ENCODE measurements at regions not wholly inside any gene's neighbourhood (a gene's known extent, or its start where the extent isn't known, plus 50 kb on each side); places are given as distances from the start of the nearest gene placed in this dataset.

GRCh38 chr22:48050836-48051235 is 1288.4 kb downstream of the TBC1D22A start:
- no peak for DNase-seq (ENCODE audit: low read depth)

DNA sequence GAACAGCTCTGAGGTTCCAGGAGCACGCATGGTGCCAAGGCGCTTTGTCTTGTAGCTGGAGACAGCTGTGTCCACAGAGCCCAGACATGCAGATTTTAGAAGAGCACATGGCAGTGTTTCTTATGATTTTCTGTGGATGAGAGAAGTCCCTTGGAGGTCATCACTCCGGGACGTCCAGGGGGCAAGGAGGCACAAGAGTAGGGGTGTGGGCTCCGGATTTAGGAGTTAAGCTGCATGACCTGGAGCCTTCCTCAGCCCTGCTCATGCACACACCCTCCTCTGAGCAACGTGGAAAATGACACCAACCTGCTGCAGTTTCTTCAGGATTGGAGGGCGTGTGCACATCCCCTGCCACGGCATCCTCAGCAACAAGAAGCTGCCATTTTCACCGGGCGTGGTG is 1286.7 kb downstream of the TBC1D22A start:
- no peak for DNase-seq (ENCODE audit: low read depth)

- no peak for DNase-seq (ENCODE audit: low read depth)
Observed at GRCh38 chr22:48047722-48048500, 1285.5 kb downstream of the TBC1D22A start.

- DNase-seq (ENCODE audit: low read depth) = no peak
Observed at GRCh38 chr22:48045369-48045768, 1282.9 kb downstream of the TBC1D22A start.

- no peak for DNase-seq (ENCODE audit: low read depth)
Observed at GRCh38 chr22:48044487-48045060, 1282.1 kb downstream of the TBC1D22A start.

DNA sequence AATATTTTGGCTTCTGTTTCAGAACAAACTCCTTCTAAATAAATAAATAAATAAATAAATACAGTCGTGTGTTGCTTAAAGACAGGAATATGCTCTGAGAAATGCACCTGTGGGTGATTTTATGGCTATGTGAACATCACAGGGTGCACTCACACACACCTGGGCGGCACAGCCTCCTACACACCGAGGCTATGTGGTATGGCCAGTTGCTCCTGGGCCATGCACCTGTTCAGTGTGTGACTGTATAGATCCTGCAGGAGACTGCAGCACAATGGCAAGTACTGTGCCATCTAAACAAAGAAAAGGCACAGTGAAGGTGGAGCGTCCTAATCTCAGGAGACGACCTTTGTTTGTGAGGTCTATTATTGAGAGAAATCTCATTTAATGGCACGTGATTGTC is 1281.1 kb downstream of the TBC1D22A start:
- DNase-seq (ENCODE audit: low read depth) = no peak

DNA sequence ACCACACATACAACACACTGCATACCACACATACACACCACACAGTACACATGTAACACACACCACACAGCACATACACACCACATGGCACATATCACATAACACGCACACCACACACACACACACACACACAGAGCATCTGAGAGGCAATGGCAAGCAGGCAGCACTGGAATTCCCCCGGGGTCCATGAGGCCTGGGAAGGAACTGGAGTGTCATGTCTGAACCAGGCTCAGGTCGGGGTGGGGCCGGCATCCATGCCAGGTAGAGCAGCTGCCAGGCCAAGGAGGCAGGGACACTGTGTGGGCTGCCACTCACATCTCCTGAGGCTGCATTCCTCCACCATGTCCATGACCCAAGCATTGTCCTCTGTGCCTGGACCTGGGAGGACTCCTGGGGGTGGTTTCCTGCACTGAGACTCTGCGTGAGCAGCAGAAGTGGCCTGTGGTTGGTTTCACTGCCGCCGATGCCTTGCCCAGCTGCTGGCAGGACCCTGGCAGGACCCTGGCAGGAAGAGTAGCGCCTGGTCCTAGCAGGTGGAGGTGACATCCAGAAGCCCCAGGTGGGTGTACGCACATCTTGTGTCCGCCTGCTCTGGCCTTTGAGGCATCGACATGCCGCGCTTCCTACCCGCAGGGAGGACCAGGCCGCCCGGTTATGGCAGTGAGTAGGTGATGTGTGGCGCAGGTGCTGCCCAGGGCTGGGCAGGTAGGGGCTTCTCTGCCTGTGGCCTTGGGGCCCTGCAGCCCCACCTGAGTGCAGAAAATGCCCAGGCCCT is 1280.4 kb downstream of the TBC1D22A start:
- DNase-seq (ENCODE audit: low read depth) = no peak

DNA sequence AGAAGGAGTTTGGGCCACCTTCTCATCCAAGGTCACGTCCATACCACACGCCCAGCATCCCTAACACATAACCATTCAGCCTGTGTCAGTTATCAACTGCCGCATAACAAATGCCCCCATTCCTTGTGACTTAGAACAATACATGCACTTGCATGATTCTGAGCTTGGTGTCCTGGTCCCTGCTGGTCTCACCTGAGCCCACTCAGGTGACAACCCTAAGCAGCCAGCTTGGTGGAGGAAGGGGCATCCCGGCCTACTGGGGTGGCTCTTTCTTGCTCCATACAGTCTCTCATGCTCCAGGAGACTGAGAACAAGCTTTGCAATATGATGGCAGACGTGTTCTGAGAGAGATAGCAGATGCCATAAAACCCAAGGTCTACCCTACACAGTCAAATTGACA is 1276.9 kb downstream of the TBC1D22A start:
- DNase-seq (ENCODE audit: low read depth) = no peak

DNA sequence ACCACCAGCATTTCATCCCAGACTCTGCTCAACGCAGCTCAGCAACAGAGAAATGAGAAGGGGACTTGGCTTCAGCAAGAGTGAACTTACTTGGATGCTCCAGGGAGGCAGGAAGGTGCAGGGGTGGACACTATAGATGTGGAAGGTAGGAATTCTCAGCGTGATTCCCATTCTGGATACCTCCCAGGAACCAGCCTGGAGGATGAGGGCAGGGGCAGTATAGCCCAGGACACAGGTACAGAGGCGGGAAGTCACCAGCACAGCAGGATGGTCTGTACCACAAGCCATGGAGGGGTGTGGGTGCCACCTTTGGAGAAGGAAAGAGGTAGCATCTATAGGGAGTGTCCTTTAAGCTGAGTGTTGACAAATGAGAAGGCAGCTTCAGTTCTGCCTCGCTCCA is 1275.2 kb downstream of the TBC1D22A start:
- no peak for DNase-seq (ENCODE audit: low read depth)

DNA sequence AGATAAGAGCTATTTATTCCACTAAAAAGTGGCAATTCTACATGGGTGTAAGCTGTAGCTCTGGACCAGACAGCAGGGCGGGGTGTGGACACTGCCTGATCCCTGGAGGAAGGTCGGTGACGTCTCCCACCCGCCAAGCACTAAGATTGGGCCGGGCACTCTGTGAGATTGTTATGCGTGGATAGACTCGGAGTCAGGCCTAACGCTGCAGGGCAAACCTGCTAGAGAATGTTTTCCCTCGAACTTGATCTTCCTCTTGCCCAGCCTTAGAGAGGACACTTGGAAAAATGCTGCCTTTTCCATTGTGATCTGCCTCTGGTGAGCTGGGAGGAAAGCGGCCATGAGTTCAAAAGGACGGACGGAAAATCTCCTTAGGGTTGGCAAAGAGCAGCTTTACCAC is 1273.4 kb downstream of the TBC1D22A start:
- DNase-seq (ENCODE audit: low read depth) = no peak

GRCh38 chr22:48031589-48031988 is 1269.1 kb downstream of the TBC1D22A start:
- DNase-seq (ENCODE audit: low read depth) = no peak

DNA sequence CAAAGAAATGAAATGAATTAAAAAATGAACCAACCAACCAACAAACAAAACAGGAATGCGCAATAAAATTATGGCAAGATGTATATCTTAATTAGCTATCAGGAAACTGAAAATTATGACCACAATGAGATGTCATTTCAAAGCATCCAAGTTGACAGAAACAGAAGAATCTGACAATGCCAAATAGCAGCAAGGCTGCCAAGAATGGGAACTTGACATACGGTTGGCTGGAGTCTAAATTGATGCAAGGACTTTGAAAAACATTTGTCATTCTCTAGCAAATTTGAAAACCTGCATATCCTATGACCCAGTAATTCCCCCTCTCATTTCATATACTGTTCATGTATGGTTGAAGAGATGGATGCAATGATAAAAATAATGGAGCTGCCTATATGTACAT is 1262.6 kb downstream of the TBC1D22A start:
- DNase-seq (ENCODE audit: low read depth) = no peak

DNA sequence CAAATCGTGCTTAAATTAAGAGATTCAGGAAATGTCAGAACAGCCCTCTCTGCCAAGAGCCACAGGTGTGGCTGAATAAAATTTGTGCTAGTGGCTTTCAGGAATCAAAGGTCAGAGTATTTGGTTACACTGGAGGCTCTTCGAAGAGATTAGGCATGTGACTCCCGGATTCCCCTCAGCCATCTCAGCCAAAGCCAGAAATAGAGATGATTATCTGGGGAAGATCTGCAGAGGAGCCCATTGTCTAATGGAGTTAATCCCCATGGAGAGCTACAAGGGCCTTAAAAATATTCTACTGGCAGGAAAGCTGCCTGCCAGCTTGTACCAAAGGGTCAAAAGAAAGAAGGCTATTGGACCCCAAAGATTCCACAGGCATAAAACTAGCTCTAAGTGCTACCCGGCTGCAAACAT is 1259.5 kb downstream of the TBC1D22A start:
- DNase-seq (ENCODE audit: low read depth) = no peak

- no peak for DNase-seq (ENCODE audit: low read depth)
Observed at GRCh38 chr22:48018346-48018745, 1255.9 kb downstream of the TBC1D22A start.

DNA sequence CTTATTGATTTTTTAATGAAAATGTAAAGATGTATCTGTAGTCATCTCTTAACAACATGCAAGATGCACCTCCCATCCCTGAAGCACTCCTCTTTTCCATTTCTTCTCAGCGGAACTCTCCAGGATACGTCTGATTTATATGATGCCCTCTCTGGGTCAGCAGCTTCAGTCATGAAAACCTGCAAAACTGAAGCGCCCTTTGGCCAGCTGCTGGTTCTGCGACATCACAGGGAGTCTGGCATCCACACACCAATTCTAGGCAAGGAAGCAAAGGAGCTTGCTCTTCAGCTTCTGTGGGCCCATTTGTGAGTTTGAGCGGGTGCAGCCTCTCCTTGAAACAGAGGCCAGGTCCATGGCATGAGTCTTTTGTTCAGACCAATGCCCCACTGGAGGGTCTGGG is 1253.3 kb downstream of the TBC1D22A start:
- DNase-seq (ENCODE audit: low read depth) = no peak

DNA sequence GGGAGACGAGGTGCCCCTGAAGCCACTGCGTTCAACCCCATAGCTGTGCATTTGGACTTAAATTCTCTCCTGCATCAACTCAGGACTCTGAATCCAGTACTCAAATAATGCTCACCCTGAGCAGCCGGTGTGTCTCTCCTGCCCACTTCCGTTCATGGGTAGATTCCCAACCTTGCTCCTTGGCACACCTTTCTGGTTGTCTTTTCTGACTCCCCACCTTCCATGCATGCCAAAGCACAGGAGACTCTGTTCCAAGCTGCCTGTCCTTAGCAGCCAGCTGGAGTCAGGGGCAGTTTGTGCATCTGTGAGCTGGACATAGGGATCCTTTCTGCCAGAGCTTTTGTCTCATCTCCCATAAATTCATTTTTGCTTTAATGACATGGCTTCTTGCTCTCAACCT is 1242.5 kb downstream of the TBC1D22A start:
- no peak for DNase-seq (ENCODE audit: low read depth)

- DNase-seq (ENCODE audit: low read depth) = no peak
Observed at GRCh38 chr22:48004038-48004437, 1241.6 kb downstream of the TBC1D22A start.

- no peak for DNase-seq (ENCODE audit: low read depth)
Observed at GRCh38 chr22:48001101-48001500, 1238.7 kb downstream of the TBC1D22A start.

DNA sequence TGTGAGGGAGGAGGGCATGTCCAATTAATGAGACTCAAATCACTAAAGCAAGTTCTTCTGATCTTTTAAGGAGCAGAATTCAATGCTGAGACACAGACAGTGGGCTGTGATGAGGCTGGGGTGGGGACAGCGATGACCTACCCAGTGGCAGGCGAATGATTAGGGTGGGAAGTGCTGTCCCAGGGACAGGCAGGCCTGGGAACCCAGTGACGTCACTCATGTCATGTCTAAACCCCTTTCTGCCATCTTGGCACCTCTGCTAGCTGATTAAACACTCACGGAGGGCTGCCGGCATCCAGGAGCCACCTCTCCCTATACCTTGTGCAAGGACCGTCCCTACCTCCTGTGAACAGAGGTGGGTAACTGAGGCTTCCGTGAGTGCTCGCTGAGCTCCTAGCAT is 1235.2 kb downstream of the TBC1D22A start:
- DNase-seq (ENCODE audit: low read depth) = no peak

DNA sequence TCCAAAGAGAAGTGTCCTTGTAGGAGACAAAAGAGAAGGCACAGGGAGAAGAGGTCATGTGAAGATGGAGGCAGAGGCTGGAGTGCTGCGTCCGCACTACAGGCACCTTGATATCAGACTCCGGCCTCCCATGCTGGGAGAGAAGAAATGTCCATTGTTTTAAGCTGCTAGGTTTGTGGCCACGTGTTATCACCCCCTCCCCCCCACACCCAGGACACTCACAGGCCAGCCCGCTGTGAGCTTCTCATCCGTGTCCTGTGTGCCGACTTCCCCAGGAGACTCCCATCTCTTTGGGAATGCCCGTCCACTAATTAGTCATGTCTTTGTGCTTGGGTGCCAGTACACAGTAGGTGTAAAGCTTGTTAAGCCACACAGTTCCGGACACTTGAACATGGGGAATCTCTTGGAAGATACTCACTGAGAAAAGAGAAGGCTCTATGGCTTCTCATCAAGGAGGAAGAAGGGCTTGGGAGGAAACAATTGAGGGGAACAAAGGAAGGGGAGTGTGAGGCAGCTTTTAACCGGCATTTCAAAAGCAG is 1234.7 kb downstream of the TBC1D22A start:
- DNase-seq (ENCODE audit: low read depth) = no peak

DNA sequence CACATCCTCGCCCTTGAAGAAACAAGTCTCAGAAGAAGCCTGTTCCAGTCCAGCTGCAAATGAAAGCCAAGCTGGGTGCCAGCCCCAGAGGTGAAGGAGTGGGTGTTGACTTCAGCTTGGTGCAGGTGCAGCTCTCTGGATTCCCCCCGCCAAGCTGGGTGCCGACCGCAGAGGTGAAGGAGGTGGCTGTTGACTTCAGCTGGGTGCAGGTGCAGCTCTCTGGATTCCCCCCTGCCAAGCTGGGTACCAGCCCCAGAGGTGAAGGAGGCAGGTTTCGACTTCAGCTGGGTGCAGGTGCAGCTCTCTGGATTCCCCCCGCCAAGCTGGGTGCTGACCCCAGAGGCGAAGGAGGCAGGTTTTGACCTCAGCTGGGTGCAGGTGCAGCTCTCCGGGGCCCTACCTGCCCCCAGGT is 1234.0 kb downstream of the TBC1D22A start:
- no peak for DNase-seq (ENCODE audit: low read depth)

DNA sequence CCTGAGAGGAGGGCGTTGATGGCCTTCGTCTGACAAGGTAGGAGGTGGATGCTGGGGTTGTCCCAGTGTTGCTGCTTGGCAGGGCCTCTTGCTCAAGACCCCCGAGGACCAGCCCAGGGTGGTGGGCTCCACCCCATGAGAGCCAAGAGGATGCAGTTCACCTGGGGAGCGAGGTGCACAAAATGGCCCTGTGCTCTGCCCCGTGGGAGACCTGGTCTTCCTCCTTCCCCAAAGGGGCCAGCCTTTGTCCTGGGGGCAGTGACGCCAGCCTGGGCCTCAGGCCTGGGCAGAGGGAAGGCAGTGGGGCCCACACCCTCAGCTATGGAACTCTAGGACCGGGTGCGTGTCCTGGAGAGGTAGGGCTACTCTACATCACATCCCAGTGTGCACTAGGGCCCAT is 1233.3 kb downstream of the TBC1D22A start:
- no peak for DNase-seq (ENCODE audit: low read depth)

GRCh38 chr22:47995264-47995627 is 1232.8 kb downstream of the TBC1D22A start:
- DNase-seq (ENCODE audit: low read depth) = no peak
